ENCODE measurements at regions not wholly inside any gene's neighbourhood (a gene's known extent, or its start where the extent isn't known, plus 50 kb on each side); places are given as distances from the start of the nearest gene placed in this dataset.

DNA sequence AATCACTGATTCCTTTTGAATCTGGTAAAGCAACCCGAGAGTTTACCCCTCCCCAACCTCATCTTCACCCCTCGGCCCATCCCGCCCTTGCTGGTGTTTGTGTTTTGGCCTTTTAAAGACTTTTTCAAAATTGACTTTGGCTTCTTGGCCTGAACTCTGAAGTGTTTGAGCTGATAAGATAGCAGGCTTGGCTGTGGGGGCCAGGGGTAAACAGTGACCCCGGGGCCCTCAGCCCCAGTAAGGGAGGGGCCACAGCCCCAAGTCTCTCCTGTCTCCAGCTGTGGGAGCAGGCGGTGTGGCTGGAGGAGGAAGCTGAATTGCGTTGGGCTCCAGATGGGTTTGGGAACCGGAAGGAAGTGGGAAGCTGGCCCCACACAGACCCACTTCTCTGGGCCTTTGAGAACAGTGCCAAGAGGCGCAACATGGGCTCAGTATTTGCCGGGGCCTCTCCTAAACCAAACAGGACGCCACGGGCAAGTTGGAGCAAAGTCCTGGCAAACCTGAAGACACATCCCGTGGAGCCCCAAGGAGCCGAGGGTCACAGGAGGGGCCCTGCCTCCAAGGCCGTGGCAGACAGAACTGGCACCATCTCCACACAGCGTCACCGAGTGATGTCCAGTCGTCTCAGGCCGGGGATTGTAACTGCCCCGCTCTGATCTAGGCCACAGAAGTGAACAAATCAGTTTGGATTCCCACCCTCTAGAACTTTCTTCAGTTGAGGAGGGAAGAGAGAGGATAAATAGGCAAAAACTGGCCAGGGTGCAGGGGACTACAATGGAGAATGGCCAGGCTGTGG lies 54.3 kb upstream of the PTPN1 start:
- no peak for DNase-seq

DNA sequence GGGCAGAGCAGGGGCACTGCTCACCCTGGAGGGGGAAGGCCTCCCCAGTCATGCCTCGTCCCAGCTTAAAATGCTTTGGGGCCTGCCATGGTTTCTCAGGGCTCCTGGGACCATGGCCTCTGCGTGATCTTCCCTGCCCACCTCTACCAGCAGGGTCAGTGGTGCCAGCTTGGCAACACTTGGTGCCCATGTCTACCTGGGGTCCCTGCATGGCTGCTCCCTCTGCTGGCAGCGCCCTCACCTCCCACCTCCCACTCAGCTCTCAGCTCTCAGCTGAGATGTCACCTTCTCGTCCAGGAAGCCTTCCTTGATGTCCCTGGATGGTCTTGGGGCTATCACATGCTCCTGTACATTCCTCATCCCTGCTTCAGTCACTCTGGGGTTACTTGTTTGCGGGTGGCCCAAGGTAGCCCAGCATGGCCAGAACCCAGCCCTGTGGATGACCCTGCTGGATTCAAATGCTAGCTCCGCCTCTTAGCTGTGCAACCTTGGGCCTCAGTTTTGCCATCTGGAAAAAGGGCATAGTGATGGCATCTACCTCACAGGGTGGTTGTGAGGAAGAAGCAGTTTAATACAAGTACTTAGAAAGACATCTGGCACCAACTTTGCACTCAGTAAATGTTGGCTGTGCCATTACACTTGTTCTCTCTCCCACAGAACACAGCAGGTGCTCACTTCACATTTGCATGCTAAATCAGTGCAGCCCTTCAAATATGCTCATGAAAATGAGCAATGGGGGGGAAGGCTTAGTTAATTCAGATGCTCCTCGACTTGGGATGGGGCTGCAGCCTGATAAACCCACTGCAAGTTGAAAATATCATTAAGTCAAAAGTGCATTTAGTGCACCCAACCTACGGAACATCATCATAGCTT lies 53.5 kb upstream of the PTPN1 start:
- no peak for DNase-seq

DNA sequence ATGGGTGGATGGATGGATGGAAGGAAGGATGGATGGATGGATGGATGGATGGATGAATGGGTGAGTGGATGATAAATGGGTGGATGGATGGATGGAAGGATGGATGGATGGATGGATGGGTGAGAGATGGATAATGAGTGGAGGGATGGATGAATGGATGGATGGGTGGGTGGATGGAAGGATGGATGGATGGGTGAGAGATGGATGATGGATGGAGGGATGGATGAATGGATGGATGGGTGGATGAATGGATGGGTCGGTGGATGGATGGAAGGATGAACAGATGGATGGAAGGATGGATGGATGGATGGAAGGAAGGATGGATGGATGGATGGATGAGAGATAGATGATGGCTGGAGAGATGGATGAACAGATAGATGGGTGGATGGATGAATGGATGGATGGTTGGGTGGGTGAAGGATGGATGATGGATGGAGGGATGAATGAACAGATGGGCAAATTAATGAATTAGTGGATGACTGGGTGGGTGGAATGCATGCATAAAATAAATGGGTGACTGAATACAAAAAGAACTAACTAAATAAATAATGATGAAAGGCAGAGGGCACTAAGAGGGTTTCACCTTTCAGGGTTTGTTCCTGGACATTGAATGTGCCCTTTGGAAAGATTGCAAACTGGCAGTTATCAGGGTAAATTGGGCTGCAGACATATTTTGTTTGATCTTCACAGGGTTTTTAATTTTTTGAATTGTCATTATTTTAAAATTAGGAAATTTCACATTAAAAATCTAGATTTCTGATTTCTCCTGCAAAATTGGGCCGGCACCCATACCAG lies 50.9 kb upstream of the PTPN1 start:
- DNase-seq: no peak

DNA sequence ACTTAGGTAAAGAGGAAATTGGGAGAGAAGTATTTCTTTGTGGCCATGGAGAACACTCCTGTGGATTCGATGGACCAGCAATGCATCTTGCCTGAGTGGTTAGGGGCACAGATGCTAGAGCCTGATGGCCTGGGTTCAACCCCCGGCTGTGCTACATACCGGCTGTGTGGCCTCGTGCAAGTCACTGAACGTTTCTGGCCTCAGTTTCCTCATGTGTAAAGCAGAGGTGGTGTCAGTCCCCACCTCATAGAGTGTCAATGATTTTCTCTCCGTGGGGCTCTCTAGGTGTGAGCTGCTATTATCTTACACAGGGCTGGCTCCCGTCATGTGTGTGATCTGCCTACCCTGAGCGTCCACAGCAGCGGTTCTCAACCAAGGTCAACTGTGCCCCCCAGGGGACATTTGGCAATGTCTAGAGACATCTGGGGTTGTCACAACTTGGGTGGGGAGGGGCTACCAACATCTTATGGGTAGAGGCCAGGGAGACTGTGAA lies 50.0 kb upstream of the PTPN1 start:
- no peak for DNase-seq

Data from fibroblast of skin of right quadriceps (primary cell).